WTC11 (cell line): ENCODE measurements at regions not wholly inside any gene's neighbourhood (a gene's known extent, or its start where the extent isn't known, plus 50 kb on each side); places are given as distances from the start of the nearest gene placed in this dataset.

Source experiments
- CTCF ChIP-seq: fragments of 200-600 bp; IDR thresholded peaks from 2 replicates; pipeline ENCODE4 v1.8.0; 2022; ENCODE audit warnings: antibody characterized with exemption
- SMAD4 ChIP-seq: sonication (generic); formaldehyde crosslinking; IDR thresholded peaks from 2 replicates; pipeline ENCODE4 v1.8.0; 2022; ENCODE audit warnings: mild to moderate bottlenecking, missing genetic modification reagents
- TEAD4 ChIP-seq: sonication (generic); formaldehyde crosslinking; IDR thresholded peaks from 2 replicates; pipeline ENCODE4 v1.8.0; 2022; ENCODE audit warnings: mild to moderate bottlenecking, missing genetic modification reagents
- ZBTB43 ChIP-seq: sonication (generic); formaldehyde crosslinking; IDR thresholded peaks from 2 replicates; pipeline ENCODE4 v1.8.1; 2023; ENCODE audit warnings: mild to moderate bottlenecking, missing genetic modification reagents
- ZNF138 ChIP-seq: sonication (generic); formaldehyde crosslinking; conservative IDR thresholded peaks from 2 replicates; pipeline ENCODE4 v1.8.1; 2022; ENCODE audit warnings: mild to moderate bottlenecking, moderate library complexity, missing genetic modification reagents

GRCh38 chr10:33455029-33455428 is 120.6 kb upstream of the NRP1 start:
- no peak for TF ChIP-seq CTCF
- TF ChIP-seq ZBTB43 (CRISPR knock-in tag), result no peak
- no peak for TF ChIP-seq SMAD4 (CRISPR knock-in tag)
- no peak for TF ChIP-seq TEAD4
- no peak for TF ChIP-seq ZNF138 (CRISPR knock-in tag)
